Mesothelial cell of epicardium (in vitro differentiated cells): ENCODE measurements at regions not wholly inside any gene's neighbourhood (a gene's known extent, or its start where the extent isn't known, plus 50 kb on each side); places are given as distances from the start of the nearest gene placed in this dataset.

Experiments
- DNase-seq, 2 experiments: peaks; one replicate each; pipeline ENCODE4 v3.0.0; 2021; ENCODE audit warnings: low spot score in 2 of 2; ENCODE audit not compliant: unreplicated experiment in 2 of 2
- H3K27ac Mint-ChIP-seq: 2 replicates; pipeline ENCODE4 v1.8.0; 2021; ENCODE audit warnings: mixed read lengths
- H3K27me3 Mint-ChIP-seq: 2 replicates; pipeline ENCODE4 v1.8.0; 2021; ENCODE audit warnings: low read depth, mixed read lengths
- H3K36me3 Mint-ChIP-seq: 2 replicates; pipeline ENCODE4 v1.8.0; 2021; ENCODE audit warnings: mixed read lengths
- H3K4me1 Mint-ChIP-seq: 2 replicates; pipeline ENCODE4 v1.8.0; 2021; ENCODE audit warnings: mixed read lengths
- H3K4me3 Mint-ChIP-seq: 2 replicates; pipeline ENCODE4 v1.8.0; 2021; ENCODE audit warnings: mild to moderate bottlenecking, moderate library complexity, mixed read lengths
- H3K9me3 Mint-ChIP-seq: 2 replicates; pipeline ENCODE4 v1.8.0; 2021; ENCODE audit warnings: mixed read lengths
- TF ChIP-seq, protein P1 (sequence below): fragments of 200-600 bp; sonication (generic); IDR thresholded peaks from one replicate; pipeline ENCODE4 v1.5.0; 2021; ENCODE audit warnings: antibody characterized with exemption; ENCODE audit not compliant: unreplicated experiment

DNA sequence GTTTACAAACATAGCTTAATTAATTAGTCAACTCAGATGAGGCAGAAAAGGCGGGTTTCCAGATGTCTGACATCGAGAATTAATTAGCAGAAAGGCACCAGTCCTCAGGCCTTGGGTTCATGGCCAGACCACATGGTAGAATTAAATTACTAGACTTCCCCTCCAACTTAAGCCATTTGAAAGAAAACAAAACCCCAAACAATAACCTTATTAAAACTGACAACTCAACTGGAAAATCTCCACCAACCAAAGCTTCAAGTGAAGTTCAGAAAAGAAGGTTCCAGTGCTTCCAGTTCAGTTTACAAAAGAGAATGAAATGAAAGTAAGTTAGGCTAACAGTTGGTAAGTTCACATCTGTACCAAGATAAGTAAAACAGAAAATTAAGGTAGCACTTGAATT is 349.5 kb downstream of the GRIN2B start:
- H3K4me1 Mint-ChIP-seq = no peaks in the 10 kb centered on the region
- TF ChIP-seq, protein P1, sequence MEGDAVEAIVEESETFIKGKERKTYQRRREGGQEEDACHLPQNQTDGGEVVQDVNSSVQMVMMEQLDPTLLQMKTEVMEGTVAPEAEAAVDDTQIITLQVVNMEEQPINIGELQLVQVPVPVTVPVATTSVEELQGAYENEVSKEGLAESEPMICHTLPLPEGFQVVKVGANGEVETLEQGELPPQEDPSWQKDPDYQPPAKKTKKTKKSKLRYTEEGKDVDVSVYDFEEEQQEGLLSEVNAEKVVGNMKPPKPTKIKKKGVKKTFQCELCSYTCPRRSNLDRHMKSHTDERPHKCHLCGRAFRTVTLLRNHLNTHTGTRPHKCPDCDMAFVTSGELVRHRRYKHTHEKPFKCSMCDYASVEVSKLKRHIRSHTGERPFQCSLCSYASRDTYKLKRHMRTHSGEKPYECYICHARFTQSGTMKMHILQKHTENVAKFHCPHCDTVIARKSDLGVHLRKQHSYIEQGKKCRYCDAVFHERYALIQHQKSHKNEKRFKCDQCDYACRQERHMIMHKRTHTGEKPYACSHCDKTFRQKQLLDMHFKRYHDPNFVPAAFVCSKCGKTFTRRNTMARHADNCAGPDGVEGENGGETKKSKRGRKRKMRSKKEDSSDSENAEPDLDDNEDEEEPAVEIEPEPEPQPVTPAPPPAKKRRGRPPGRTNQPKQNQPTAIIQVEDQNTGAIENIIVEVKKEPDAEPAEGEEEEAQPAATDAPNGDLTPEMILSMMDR = no peak
- H3K36me3 Mint-ChIP-seq = no peaks in the 10 kb centered on the region
- H3K9me3 Mint-ChIP-seq = no peaks in the 10 kb centered on the region
- no peak overlapping the region for H3K27ac Mint-ChIP-seq
- no peak overlapping the region for H3K4me3 Mint-ChIP-seq
- H3K27me3 Mint-ChIP-seq = peaks cover 56% of the 10 kb centered on the region
- DNase-seq = no peak

GRCh38 chr12:13630354-13630753 is 351.0 kb downstream of the GRIN2B start:
- TF ChIP-seq, protein P1 = no peak
- H3K36me3 Mint-ChIP-seq = no peaks in the 10 kb centered on the region
- H3K27ac Mint-ChIP-seq = no peak overlapping the region
- H3K4me3 Mint-ChIP-seq = no peak overlapping the region
- H3K27me3 Mint-ChIP-seq = peaks cover 60% of the 10 kb centered on the region
- no peak for DNase-seq
- H3K9me3 Mint-ChIP-seq = no peaks in the 10 kb centered on the region
- no peaks in the 10 kb centered on the region for H3K4me1 Mint-ChIP-seq

GRCh38 chr12:13628067-13628466 is 353.3 kb downstream of the GRIN2B start:
- Mint-ChIP-seq H3K27ac (no peak overlapping the region), H3K27me3 (peaks cover 56% of the 10 kb centered on the region), H3K9me3 (no peaks in the 10 kb centered on the region), H3K36me3 (no peaks in the 10 kb centered on the region), H3K4me3 (no peak overlapping the region), H3K4me1 (no peaks in the 10 kb centered on the region)
- TF ChIP-seq, protein P1 = no peak
- DNase-seq = no peak

- Mint-ChIP-seq H3K27ac (no peak overlapping the region), H3K9me3 (no peaks in the 10 kb centered on the region), H3K36me3 (no peaks in the 10 kb centered on the region), H3K27me3 (peaks cover 56% of the 10 kb centered on the region), H3K4me1 (no peaks in the 10 kb centered on the region), H3K4me3 (no peak overlapping the region)
- TF ChIP-seq, protein P1 = no peak
- no peak for DNase-seq
These were observed 353.9 kb downstream of the GRIN2B start for GRCh38 chr12:13627536-13627935.

DNA sequence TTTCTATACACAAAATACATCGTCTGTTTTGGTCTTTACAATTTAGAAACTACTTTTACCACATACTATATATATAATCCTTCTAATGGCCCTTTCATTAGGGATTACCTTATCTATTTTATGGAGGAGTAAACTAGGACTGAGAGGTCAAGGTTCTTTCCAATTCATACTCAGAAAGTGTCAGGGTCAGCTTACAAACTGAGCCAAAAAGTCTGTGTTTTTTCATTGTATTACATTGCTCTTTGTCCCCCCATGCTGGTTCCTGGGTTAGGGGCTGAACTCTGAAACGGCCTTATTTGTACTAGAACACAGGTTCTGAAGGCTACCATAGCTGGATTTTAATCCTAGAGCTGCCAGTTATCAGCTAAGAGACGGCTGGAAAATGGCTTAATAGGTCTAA is 368.1 kb downstream of the GRIN2B start:
- Mint-ChIP-seq H3K36me3 (no peaks in the 10 kb centered on the region), H3K4me3 (no peak overlapping the region), H3K27ac (no peak overlapping the region), H3K9me3 (no peaks in the 10 kb centered on the region), H3K27me3 (peaks cover 4% of the 10 kb centered on the region), H3K4me1 (peaks cover 7% of the 10 kb centered on the region)
- no peak for DNase-seq
- TF ChIP-seq, protein P1 = no peak

DNA sequence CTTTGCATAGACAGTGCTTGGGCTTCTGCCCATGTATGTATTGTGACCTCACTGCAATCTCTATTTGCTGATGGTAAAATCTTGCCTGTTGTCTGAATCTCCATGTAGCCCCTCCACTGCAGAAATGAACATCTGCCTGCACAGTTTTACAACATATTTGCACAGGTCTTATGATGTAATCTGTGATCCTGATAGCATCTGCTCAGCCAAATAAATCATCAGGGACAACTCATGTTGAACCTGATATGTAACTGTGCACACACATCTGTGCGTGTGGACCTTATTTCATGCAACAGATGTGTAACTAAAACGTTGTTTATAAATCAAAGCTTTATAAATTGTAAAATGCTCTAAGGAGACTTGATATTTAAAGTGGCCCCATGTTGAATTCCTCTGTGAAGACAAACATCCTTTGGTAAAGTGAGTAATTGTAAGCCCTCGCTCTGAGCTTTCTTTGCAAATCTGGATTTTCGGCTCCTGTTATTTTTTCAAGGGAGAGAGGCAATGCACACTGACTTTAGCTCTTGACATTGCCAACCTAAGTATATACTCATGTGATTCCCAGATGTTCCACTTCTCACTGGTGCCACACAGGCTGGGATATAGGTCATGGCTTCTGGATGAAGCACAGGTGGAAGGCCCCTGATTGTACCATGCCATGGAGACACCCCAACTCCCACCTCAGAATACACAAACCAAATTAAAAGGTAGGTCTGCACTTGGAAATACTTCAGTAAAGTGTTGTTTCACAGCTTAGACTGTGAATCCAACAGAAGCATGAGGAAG is 371.3 kb downstream of the GRIN2B start:
- no peak for DNase-seq
- H3K27ac Mint-ChIP-seq = no peak overlapping the region
- peaks cover 4% of the 10 kb centered on the region for H3K9me3 Mint-ChIP-seq
- no peak overlapping the region for H3K4me3 Mint-ChIP-seq
- no peaks in the 10 kb centered on the region for H3K27me3 Mint-ChIP-seq
- TF ChIP-seq, protein P1 = no peak
- H3K4me1 Mint-ChIP-seq = peaks cover 7% of the 10 kb centered on the region
- H3K36me3 Mint-ChIP-seq = no peaks in the 10 kb centered on the region
